Uterus (tissue), 2 donors: ENCODE measurements at regions not wholly inside any gene's neighbourhood (a gene's known extent, or its start where the extent isn't known, plus 50 kb on each side); places are given as distances from the start of the nearest gene placed in this dataset.

ENCODE experiments used
- POLR2A ChIP-seq, 2 donors: fragments of 450-650 bp; IDR thresholded peaks; one replicate each; pipeline ENCODE4 v1.6.1; 2016; ENCODE audit warnings: antibody characterized with exemption in 2 of 2, mild to moderate bottlenecking in 1 of 2, moderate library complexity in 1 of 2
- TF ChIP-seq, protein P1 (sequence below), 4 experiments: fragments of 200-600 bp in 2 of 4; fragments of 450-650 bp in 2 of 4; sonication (generic) in 2 of 4; IDR thresholded peaks; one replicate each; pipeline ENCODE4 v1.5.1; 2016 to 2019; ENCODE audit warnings: antibody characterized with exemption in 4 of 4, mild to moderate bottlenecking in 2 of 4, moderate library complexity in 1 of 4

DNA sequence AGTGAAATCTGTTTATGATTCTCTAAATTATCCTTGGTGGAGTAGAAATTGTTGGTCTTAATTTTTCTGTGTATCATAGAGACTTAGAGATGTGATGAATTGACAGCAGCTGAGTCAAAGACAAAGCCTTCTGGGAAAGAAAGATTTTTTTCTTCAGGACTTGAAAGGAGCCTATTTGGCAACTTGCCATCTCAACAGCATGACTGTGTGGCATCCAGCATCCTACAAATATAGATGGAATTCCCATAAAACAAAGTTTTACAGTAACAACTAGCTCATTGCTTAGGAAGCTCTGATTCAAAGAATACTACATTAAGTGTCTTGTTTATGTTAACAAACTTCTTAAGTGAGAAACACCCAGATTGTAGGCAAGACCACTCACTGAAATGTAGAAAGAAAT, 79.2 kb upstream of the SETBP1 start:
- TF ChIP-seq, protein P1, sequence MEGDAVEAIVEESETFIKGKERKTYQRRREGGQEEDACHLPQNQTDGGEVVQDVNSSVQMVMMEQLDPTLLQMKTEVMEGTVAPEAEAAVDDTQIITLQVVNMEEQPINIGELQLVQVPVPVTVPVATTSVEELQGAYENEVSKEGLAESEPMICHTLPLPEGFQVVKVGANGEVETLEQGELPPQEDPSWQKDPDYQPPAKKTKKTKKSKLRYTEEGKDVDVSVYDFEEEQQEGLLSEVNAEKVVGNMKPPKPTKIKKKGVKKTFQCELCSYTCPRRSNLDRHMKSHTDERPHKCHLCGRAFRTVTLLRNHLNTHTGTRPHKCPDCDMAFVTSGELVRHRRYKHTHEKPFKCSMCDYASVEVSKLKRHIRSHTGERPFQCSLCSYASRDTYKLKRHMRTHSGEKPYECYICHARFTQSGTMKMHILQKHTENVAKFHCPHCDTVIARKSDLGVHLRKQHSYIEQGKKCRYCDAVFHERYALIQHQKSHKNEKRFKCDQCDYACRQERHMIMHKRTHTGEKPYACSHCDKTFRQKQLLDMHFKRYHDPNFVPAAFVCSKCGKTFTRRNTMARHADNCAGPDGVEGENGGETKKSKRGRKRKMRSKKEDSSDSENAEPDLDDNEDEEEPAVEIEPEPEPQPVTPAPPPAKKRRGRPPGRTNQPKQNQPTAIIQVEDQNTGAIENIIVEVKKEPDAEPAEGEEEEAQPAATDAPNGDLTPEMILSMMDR (IDR thresholded peaks at IDR 0.05) = no peak
- no peak for TF ChIP-seq POLR2A (IDR thresholded peaks at IDR 0.05)
